IMR-90 (cell line): ENCODE measurements at regions not wholly inside any gene's neighbourhood (a gene's known extent, or its start where the extent isn't known, plus 50 kb on each side); places are given as distances from the start of the nearest gene placed in this dataset.

ENCODE experiments used
- BHLHE40 ChIP-seq: fragments of 150-350 bp; IDR thresholded peaks from 2 replicates; pipeline ENCODE4 v1.6.1; 2016; ENCODE audit warnings: mild to moderate bottlenecking, low read depth, low read length
- CHD1 ChIP-seq: IDR thresholded peaks from 2 replicates; pipeline ENCODE4 v1.6.1; 2012; ENCODE audit warnings: low read depth, low read length, improper control_type of control experiment
- CTCF ChIP-seq: conservative IDR thresholded peaks from 2 replicates; pipeline ENCODE4 v1.5.1; 2012; ENCODE audit warnings: mild to moderate bottlenecking, low read depth, low read length, improper control_type of control experiment
- MAZ ChIP-seq: IDR thresholded peaks from 2 replicates; pipeline ENCODE4 v1.6.1; 2012; ENCODE audit warnings: low read depth, mild to moderate bottlenecking, low read length, improper control_type of control experiment, moderate library complexity, borderline replicate concordance
- NFE2L2 ChIP-seq: fragments of 150-350 bp; IDR thresholded peaks from 2 replicates; pipeline ENCODE4 v1.6.1; 2016; ENCODE audit warnings: low read depth, mild to moderate bottlenecking, low read length
- POLR2A ChIP-seq: IDR thresholded peaks from 2 replicates; pipeline ENCODE4 v1.6.1; 2012; ENCODE audit warnings: mild to moderate bottlenecking, low read depth, low read length
- RCOR1 ChIP-seq: IDR thresholded peaks from 2 replicates; pipeline ENCODE4 v1.6.1; 2012; ENCODE audit warnings: mild to moderate bottlenecking, low read length, improper control_type of control experiment; ENCODE audit not compliant: insufficient replicate concordance
- RFX5 ChIP-seq: IDR thresholded peaks from 2 replicates; pipeline ENCODE4 v1.8.0; 2012; ENCODE audit warnings: low read depth, mild to moderate bottlenecking, low read length, moderate library complexity
- SMC3 ChIP-seq: fragments of 150-350 bp; IDR thresholded peaks from 2 replicates; pipeline ENCODE4 v1.6.1; 2016; ENCODE audit warnings: low read depth, mild to moderate bottlenecking, antibody characterized with exemption, low read length, moderate library complexity
- USF2 ChIP-seq: fragments of 150-350 bp; IDR thresholded peaks from 2 replicates; pipeline ENCODE4 v1.6.1; 2017; ENCODE audit warnings: mild to moderate bottlenecking, antibody characterized with exemption, low read length, low read depth

GRCh38 chr13:30111810-30112209, 195.5 kb downstream of the KATNAL1 start:
- TF ChIP-seq MAZ (no peak), CTCF (peak; percentile 39), SMC3 (no peak), POLR2A (no peak), NFE2L2 (no peak), USF2 (no peak), CHD1 (no peak), RCOR1 (no peak), BHLHE40 (no peak), RFX5 (no peak)
